GM12878 (cell line): ENCODE measurements at regions not wholly inside any gene's neighbourhood (a gene's known extent, or its start where the extent isn't known, plus 50 kb on each side); places are given as distances from the start of the nearest gene placed in this dataset.
A peak's percentile ranks its signal among the peaks of the same experiment; 100 is the strongest.

Experiments used
- ASH2L ChIP-seq: fragments of 300-600, 200-600 bp; sonication (generic); IDR thresholded peaks from 2 replicates; pipeline ENCODE4 v1.6.1; 2017; ENCODE audit warnings: low read depth, mild to moderate bottlenecking, borderline replicate concordance
- ATF2 ChIP-seq: IDR thresholded peaks from 2 replicates; pipeline ENCODE4 v1.6.1; 2012; ENCODE audit warnings: low read length, inconsistent platforms
- CBX5 ChIP-seq: sonication (generic); IDR thresholded peaks from 2 replicates; pipeline ENCODE4 v1.6.1; 2016; ENCODE audit warnings: low read depth, moderate library complexity, mild to moderate bottlenecking, inconsistent platforms
- CEBPB ChIP-seq, 2 experiments: fragments of 150-350 bp in 1 of 2; IDR thresholded peaks; 2 replicates each; pipeline ENCODE4 v1.6.1; 2012 to 2014; ENCODE audit warnings: low read depth in 2 of 2, low read length in 2 of 2, borderline replicate concordance in 1 of 2, inconsistent platforms in 1 of 2
- CHD2 ChIP-seq: IDR thresholded peaks from 2 replicates; pipeline ENCODE4 v1.6.1; 2011; ENCODE audit warnings: low read depth, low read length, improper control_type of control experiment, borderline replicate concordance
- CREB1 ChIP-seq: IDR thresholded peaks from 2 replicates; pipeline ENCODE4 v1.6.1; 2012; ENCODE audit warnings: low read depth, mild to moderate bottlenecking, inconsistent platforms
- ESRRA ChIP-seq: IDR thresholded peaks from 2 replicates; pipeline ENCODE4 v1.6.1; 2012; ENCODE audit warnings: mild to moderate bottlenecking, low read length, improper control_type of control experiment
- ETV6 ChIP-seq, 2 experiments: fragments of 450-650 bp in 1 of 2; IDR thresholded peaks in 1 of 2; conservative IDR thresholded peaks in 1 of 2; 2 replicates each; pipeline ENCODE4 v1.6.1; 2014; ENCODE audit warnings: antibody characterized with exemption in 1 of 2, borderline replicate concordance in 1 of 2, low read depth in 1 of 2, mild to moderate bottlenecking in 1 of 2, moderate library complexity in 1 of 2
- EZH2 ChIP-seq: IDR thresholded peaks from 2 replicates; pipeline ENCODE4 v1.6.1; 2012; ENCODE audit warnings: low read depth, mild to moderate bottlenecking, control low read depth, inconsistent platforms, low read length, borderline replicate concordance; ENCODE audit not compliant: control insufficient read depth
- FOS ChIP-seq: IDR thresholded peaks from 3 replicates; pipeline ENCODE4 v1.6.1; 2011; ENCODE audit warnings: borderline replicate concordance; ENCODE audit not compliant: insufficient read length; ENCODE audit errors: extremely low read depth
- HDGF ChIP-seq: fragments of 450-650 bp; IDR thresholded peaks from 2 replicates; pipeline ENCODE4 v1.6.1; 2016; ENCODE audit warnings: antibody characterized with exemption
- HSF1 ChIP-seq: fragments of 150-350 bp; IDR thresholded peaks from 2 replicates; pipeline ENCODE4 v1.6.1; 2014; ENCODE audit warnings: mild to moderate bottlenecking, low read depth, low read length
- IRF4 ChIP-seq: IDR thresholded peaks from 2 replicates; pipeline ENCODE4 v1.6.1; 2011; ENCODE audit warnings: low read depth, low read length
- MEF2A ChIP-seq: IDR thresholded peaks from 2 replicates; pipeline ENCODE4 v1.6.1; 2011; ENCODE audit warnings: low read depth, mild to moderate bottlenecking, low read length, moderate library complexity; ENCODE audit not compliant: insufficient read depth
- NFYA ChIP-seq: IDR thresholded peaks from 2 replicates; pipeline ENCODE4 v1.6.1; 2011; ENCODE audit warnings: low read depth, mild to moderate bottlenecking, low read length, improper control_type of control experiment, borderline replicate concordance
- NR2C2 ChIP-seq: IDR thresholded peaks from 2 replicates; pipeline ENCODE4 v1.6.1; 2011; ENCODE audit warnings: borderline replicate concordance, low read depth; ENCODE audit not compliant: control insufficient read depth, insufficient read length
- NRF1 ChIP-seq: conservative IDR thresholded peaks from 2 replicates; pipeline ENCODE4 v1.6.1; 2011; ENCODE audit warnings: mild to moderate bottlenecking, low read depth, low read length, improper control_type of control experiment
- PAX8 ChIP-seq: fragments of 450-650 bp; IDR thresholded peaks from 2 replicates; pipeline ENCODE4 v1.6.1; 2017; ENCODE audit warnings: mild to moderate bottlenecking, moderate library complexity
- POU2F2 ChIP-seq: IDR thresholded peaks from 3 replicates; pipeline ENCODE4 v1.6.1; 2011; ENCODE audit warnings: low read depth, mild to moderate bottlenecking, low read length, borderline replicate concordance
- RAD21 ChIP-seq: IDR thresholded peaks from 2 replicates; pipeline ENCODE4 v1.6.1; 2011; ENCODE audit warnings: mild to moderate bottlenecking, low read depth, low read length, moderate library complexity; ENCODE audit not compliant: insufficient read depth
- RUNX3 ChIP-seq: IDR thresholded peaks from 2 replicates; pipeline ENCODE4 v1.6.1; 2012; ENCODE audit warnings: low read length, inconsistent platforms
- SMAD1 ChIP-seq: fragments of 450-650 bp; IDR thresholded peaks from 2 replicates; pipeline ENCODE4 v1.6.1; 2018; ENCODE audit warnings: mild to moderate bottlenecking, low read depth; ENCODE audit not compliant: partially characterized antibody
- SMAD5 ChIP-seq: IDR thresholded peaks from 2 replicates; pipeline ENCODE4 v1.6.1; 2016; ENCODE audit warnings: antibody characterized with exemption, low read depth
- SREBF2 ChIP-seq: IDR thresholded peaks from 2 replicates; pipeline ENCODE4 v1.6.1; 2012; ENCODE audit warnings: mild to moderate bottlenecking, low read length
- SUPT20H ChIP-seq: IDR thresholded peaks from 2 replicates; pipeline ENCODE4 v1.6.1; 2011; ENCODE audit warnings: low read depth, mild to moderate bottlenecking, low read length, moderate library complexity, borderline replicate concordance; ENCODE audit not compliant: control insufficient read depth
- TARDBP ChIP-seq: IDR thresholded peaks from 2 replicates; pipeline ENCODE4 v1.6.1; 2016; ENCODE audit warnings: borderline replicate concordance
- TBL1XR1 ChIP-seq: IDR thresholded peaks from 2 replicates; pipeline ENCODE4 v1.6.1; 2012; ENCODE audit warnings: low read depth, low read length, improper control_type of control experiment
- TCF12 ChIP-seq: IDR thresholded peaks from 2 replicates; pipeline ENCODE4 v1.6.1; 2011; ENCODE audit warnings: low read depth, mild to moderate bottlenecking, low read length

GRCh38 chr2:37851828-37852584 lies 73.1 kb upstream of the RMDN2 start (continued):
- TF ChIP-seq TARDBP (no peak), TBL1XR1 (no peak), NR2C2 (no peak), SMAD1 (no peak), EZH2 (no peak), ESRRA (no peak), SUPT20H (no peak), MEF2A (no peak), FOS (no peak), CREB1 (no peak), SMAD5 (no peak), HSF1 (no peak), RAD21 (peak; percentile 45), CHD2 (no peak), RUNX3 (peak; percentile 76), NFYA (no peak), IRF4 (0 out of 2 replicates have a peak, but pooled peaks have one; percentile 14), PAX8 (no peak), CBX5 (no peak), HDGF (no peak), POU2F2 (no peak), SREBF2 (no peak), ETV6 (conservative IDR thresholded peaks at IDR 0.05 in 1 of 2, IDR thresholded peaks at IDR 0.05 in 1 of 2; ENCODE audit: borderline replicate concordance in 1 of 2, low read depth in 1 of 2) (no peak), NRF1 (no peak), TCF12 (no peak), ASH2L (no peak), ATF2 (peak; percentile 53), CEBPB (IDR thresholded peaks at IDR 0.05; ENCODE audit: borderline replicate concordance in 1 of 2, low read depth in 2 of 2, low read length in 2 of 2) (no peak; a peak in 1 of 4 replicates)
